GM18517 (cell line): ENCODE measurements at regions not wholly inside any gene's neighbourhood (a gene's known extent, or its start where the extent isn't known, plus 50 kb on each side); places are given as distances from the start of the nearest gene placed in this dataset.

Source experiments
- ATAC-seq: cut with Tn5 transposase; IDR thresholded peaks from one replicate; pipeline ENCODE4 v1.9.1; 2021; ENCODE audit warnings: mild to moderate bottlenecking, moderate library complexity; ENCODE audit not compliant: unreplicated experiment

GRCh38 chr11:109853156-109853776 is 239.9 kb upstream of the ZC3H12C start:
- ATAC-seq: peak; percentile 92

- ATAC-seq: no peak
Measured at GRCh38 chr11:109854731-109855130, 238.5 kb upstream of the ZC3H12C start.

- no peak for ATAC-seq
Measured at GRCh38 chr11:109856928-109857327, 236.3 kb upstream of the ZC3H12C start.

- no peak for ATAC-seq
Measured at GRCh38 chr11:109857637-109858036, 235.6 kb upstream of the ZC3H12C start.

- no peak for ATAC-seq
Measured at GRCh38 chr11:109858152-109858551, 235.0 kb upstream of the ZC3H12C start.

GRCh38 chr11:109859045-109859724 is 234.0 kb upstream of the ZC3H12C start:
- ATAC-seq: no peak

GRCh38 chr11:109862835-109863234 is 230.4 kb upstream of the ZC3H12C start:
- no peak for ATAC-seq

GRCh38 chr11:109864151-109864661 is 229.0 kb upstream of the ZC3H12C start:
- ATAC-seq: peak; percentile 97

- ATAC-seq: peak; percentile 33
Measured at GRCh38 chr11:109864834-109865547, 228.2 kb upstream of the ZC3H12C start.

- no peak for ATAC-seq
Measured at GRCh38 chr11:109865548-109866186, 227.5 kb upstream of the ZC3H12C start.

GRCh38 chr11:109867784-109868183 is 225.4 kb upstream of the ZC3H12C start:
- ATAC-seq: no peak

GRCh38 chr11:109869536-109869935 is 223.7 kb upstream of the ZC3H12C start:
- ATAC-seq: no peak

GRCh38 chr11:109870297-109870696 is 222.9 kb upstream of the ZC3H12C start:
- ATAC-seq: no peak

- no peak for ATAC-seq
Measured at GRCh38 chr11:109877043-109877442, 216.1 kb upstream of the ZC3H12C start.

- no peak for ATAC-seq
Measured at GRCh38 chr11:109884501-109884900, 208.7 kb upstream of the ZC3H12C start.

- ATAC-seq: no peak
Measured at GRCh38 chr11:109885006-109885405, 208.2 kb upstream of the ZC3H12C start.

- no peak for ATAC-seq
Measured at GRCh38 chr11:109892321-109892794, 200.8 kb upstream of the ZC3H12C start.

GRCh38 chr11:109894242-109894641 is 198.9 kb upstream of the ZC3H12C start:
- no peak for ATAC-seq

- no peak for ATAC-seq
Measured at GRCh38 chr11:109898592-109898991, 194.6 kb upstream of the ZC3H12C start.

GRCh38 chr11:109902764-109903433 is 190.3 kb upstream of the ZC3H12C start:
- ATAC-seq: no peak

GRCh38 chr11:109911488-109911887 is 181.7 kb upstream of the ZC3H12C start:
- ATAC-seq: no peak
